ENCODE measurements at regions not wholly inside any gene's neighbourhood (a gene's known extent, or its start where the extent isn't known, plus 50 kb on each side); places are given as distances from the start of the nearest gene placed in this dataset.

GRCh38 chr20:43383026-43383795, 74.5 kb upstream of the SRSF6 start:
- TF ChIP-seq POLR2A (IDR thresholded peaks at IDR 0.05; ENCODE audit: low read length) (no peak), GATA1 (IDR thresholded peaks at IDR 0.05; ENCODE audit: low read depth, low read length) (no peak)

Measured in erythroblast (primary cell).